Stimulated activated CD4-positive, alpha-beta T cell treated with anti-CD3 and anti-CD28 coated beads, TNF-alpha, amount 100 ng/mL, for 48 hours (primary cell): ENCODE measurements at regions not wholly inside any gene's neighbourhood (a gene's known extent, or its start where the extent isn't known, plus 50 kb on each side); places are given as distances from the start of the nearest gene placed in this dataset.

ENCODE experiments used
- DNase-seq, 3 donors: peaks; one replicate each; pipeline ENCODE4 v3.0.0-alpha.2; 2020; ENCODE audit warnings: low read depth in 3 of 3

DNA sequence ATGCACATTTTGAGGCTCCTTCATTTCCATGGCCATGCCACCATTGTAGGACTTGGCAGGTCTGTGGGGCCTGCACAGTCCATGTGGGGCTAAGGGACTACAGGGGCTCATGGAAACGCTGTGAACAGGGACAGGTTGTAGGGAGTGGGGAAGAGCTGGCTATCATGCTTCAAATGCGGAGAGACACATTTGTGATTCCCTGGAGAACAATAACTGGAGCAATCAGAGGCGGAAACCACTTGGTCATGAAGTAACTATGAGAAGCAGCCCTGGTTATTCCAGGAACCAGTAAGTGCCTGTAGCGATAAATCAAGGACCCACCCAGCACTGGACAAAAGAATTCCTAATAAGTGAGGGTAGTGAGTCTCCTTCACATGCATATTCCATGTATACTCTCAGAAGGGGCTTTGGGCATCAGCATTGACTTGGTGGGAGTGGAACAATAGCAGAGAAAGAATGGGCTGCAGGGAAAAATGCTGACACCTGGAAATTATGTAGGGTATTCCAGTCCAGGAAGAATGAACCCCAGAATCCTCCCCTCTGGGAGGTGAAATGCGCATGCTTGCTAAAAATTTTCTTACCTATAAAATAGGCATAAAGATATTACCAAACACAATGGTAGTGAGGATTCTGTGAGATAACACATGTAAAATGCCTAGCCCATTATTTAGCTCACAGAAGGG lies 251.4 kb upstream of the ROPN1 start:
- DNase-seq: no peak

DNA sequence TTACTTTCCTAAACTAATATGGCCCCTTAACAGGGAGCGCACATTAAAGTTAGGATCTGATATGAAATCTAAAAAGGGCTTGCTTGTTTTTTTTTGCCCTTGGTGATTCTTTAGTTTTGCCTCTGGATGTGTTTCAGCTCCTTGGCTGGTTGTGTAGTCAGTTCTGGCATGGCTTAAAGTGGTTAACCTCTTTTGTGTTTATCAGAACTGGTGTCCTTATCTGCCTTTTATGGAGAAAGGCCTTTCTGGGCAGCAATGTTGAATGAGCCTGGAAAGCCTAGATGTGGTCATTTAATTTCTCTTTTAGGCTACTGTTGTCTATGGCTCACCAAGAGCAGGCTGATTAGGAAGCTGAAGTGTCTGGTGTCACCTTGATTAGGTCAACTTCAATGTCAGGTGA lies 254.5 kb upstream of the ROPN1 start:
- no peak for DNase-seq

DNA sequence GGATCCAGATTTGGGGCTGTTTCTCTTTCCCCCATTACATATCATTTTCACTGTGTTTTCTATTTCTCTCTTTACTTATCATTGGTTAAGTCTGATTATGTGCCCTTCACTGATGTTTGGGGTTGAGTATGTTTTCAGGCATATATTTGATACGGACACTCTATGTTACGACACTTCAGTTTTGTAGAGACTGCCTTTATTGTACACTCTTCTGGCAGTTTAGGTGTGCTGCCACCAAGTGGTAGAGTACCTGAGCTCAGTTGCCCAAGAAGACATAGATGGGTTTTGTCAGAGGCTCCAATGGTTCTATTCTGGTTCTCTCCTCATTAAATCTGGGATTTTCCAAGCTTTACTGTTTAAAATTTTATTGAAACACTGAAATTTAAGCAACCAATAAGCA lies 255.0 kb upstream of the ROPN1 start:
- no peak for DNase-seq

DNA sequence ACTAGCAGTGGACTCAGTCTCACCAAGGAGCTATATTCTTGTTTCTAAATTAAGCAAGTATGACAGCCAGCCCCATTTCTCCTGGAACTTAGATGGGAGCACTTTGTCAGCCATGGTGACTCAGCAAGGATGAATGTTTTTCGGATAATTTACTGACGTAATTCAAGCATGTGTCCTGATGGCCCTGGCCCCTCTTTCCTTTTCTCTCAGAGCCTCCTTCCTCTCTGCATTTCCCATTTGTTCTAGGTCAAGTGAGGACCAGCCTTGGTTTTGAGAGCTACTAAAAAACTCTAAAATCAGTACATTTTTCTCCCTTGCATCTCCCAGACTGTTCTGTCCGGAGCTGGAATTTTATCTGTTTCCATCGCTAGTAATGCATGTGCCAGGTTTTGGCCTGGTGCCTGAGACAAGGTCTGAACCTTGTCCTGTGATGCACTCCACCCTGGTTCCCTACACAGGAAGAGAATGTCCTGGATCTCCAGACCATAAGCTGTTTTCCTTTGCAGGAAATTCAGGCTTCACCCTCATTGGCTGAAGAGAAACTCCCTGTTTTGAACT lies 256.6 kb upstream of the ROPN1 start:
- no peak for DNase-seq

DNA sequence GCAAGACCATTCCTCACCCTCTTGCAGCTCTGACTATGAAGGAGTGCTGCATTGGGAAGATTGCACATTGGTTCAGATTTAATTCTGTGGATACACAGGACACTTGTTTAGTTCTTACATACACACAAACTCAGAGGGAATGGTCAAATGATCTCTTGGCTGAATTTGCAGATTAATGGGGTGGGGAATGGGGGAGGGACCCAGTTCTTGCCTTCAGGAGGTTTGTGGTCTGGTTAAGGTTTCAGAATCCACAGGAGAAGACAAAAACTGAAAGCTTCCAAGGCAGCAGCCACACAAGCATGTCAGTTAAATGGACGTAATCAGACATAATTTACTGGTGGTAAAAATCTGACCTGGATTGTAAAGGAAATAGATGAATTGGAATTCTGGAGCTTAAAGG lies 257.1 kb upstream of the ROPN1 start:
- no peak for DNase-seq

DNA sequence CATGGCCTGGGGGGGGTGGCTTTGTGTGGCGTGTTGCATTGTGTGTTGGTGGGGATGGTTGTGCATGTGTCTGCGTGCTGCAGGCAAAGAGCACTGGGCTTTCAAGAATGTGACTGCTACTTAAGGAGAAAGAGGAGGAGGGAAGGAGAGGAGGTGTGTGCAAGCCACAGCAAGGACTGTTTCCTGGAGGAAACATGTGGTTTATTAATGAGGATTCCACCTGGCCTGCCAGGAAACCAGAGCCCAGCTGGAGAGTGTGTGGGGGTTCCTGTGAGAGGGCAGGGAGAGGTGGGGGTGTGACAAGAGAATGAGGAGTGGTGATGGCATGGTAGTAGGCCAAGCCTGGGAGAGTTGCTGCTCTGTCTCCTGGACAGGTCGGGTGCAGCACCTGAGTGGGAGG lies 258.1 kb upstream of the ROPN1 start:
- no peak for DNase-seq

DNA sequence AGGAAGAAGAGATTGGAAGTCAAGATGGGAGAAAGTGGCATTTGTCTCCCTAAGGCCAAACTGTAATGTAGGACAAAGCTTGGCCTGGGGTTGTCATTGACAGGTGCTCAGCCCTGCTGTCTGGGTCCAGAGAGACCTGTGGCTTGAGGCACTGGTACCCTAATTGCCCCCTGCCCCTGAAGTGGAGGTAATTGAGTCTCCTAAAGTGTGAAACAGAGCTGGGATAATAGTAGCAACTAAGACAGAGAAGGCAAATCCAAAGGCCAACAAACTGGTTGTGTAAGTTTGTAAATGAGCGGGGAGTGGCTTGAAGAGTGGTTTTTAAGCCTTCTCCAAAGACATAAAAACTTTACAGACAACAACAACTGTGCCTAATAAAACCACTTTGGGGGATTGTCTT lies 264.2 kb upstream of the ROPN1 start:
- DNase-seq: no peak

DNA sequence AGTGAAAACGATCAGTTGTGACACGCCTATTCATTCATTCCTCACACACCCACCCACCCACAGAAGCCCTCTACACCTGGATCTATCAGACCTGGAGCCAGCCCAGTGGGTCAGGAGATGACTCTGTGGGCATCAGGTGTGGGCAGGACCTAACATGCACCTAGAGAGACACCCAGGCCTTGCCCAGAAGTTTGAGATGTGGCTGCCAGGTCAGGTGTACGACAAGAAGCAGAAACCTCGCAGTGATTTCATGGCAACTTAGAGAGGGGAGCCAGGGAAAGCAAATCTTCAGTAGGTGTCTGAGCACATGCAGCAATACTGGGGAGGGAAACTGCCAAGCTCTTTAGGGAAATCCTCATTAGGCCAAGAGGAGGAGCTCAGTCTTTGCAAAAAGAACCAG lies 264.7 kb upstream of the ROPN1 start:
- no peak for DNase-seq

DNA sequence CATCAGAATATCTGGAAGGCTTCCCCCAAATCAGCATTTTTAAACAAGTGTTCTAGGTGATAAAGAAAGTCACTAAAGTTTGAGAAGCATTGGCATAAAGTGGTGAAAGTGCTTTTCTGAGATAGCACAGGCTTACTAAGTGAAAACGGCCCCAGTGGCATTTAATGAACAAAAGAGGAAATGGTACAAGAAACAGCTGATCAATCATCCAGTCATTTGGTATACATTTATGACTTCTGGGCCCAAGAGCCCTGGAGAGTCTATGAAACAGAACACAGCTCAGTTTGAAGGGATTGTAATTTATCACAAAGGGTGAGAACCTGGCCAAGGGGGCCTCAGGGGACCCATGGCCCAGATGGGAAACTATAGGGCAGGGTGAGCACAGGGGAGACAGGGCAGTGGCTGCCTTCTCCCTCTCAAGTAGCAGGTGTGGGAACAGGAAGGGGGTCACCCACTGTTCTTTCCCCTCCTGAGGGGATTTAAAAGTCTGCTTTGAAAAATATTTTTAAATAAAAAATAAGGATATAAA lies 265.5 kb upstream of the ROPN1 start:
- no peak for DNase-seq

DNA sequence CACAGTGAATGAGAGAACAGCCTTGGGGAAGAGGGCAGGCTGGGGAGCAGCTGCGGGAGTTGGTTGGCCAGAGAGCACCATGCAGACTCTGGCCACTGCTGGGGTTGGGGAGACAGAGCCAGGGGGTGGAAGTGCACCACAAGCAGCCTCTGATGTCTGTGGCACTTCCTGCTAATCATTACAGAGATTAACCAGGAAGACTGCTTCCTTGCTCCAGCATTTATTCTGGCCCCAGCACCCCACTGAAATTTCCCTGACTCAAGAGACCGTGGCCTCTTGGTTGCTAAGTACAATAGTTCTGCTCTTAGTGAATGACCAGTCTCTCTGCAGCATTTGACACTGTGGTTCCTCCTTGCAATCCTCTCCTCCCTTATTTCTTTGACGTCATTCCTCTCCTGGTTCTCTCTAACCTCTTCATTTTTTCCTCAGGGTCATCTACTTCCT lies 266.2 kb upstream of the ROPN1 start:
- no peak for DNase-seq

DNA sequence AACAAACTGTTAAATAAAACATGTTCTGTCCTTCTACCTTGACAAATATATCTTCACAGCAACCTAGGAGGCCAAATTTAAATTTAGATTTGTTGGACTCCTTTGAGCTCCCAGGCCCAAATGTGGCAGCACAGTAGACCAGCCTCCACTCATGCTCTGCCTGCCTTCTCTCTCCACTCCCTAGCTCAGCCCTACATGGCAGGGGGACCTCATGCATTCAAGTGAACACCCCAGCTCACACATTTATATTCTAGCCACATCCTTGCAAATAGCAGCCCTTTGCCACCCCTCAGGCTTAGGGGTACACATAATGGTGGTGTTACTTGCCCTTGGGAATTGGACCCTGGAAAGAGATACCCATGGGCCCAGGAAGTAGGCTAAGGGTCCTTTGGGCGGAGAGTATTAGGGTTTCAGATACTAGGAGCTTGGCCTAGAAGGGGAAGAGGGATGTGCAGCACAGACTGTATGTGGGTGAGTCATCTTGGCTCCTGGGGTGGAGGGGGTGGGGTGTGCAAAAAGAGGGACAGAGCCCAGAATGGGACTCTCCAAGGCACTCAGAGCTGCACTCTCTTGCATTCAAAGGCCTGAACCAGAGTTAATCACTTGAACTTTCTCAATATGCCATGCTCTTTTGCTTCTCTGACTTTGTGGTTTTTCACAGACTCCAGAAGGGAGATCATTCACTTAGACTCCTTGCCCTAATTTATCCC lies 268.4 kb upstream of the ROPN1 start:
- no peak for DNase-seq

DNA sequence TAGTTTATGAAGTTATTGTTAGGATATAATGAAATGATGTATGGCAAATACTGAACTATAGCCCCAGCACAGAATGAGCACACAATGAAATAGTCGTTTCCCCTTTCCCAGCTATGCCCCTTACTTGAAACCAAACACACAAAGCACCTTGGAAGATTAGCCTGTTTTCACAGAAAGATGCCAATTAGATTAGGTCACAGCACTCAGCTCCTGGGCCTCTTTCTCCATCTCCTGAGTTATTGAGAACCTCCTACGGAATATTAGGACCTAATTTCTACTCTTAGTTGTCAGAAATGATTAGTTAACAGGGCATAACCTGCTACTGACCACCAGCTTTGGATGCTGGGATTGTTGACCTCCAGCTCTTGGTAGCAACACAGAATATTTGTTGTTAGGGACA lies 269.4 kb upstream of the ROPN1 start:
- no peak for DNase-seq

DNA sequence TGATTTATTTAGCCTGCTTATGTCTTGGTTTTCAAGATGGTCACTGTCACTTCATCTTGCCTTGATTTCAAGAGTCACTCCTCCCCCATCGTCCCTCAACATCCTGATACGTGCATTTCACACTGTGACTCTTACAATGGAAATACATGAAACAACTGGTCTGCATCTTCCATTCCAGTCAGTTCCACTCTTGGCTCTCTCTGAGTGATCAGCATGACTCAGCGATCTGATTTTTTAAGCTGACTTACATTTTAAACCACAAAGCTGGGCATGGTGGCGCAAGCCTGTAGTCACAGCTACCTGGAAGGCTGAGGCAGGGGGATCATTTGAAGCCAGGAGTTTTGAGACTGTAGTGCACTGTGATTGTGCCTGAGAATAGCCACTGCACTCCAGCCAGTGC lies 271.2 kb upstream of the ROPN1 start:
- no peak for DNase-seq

DNA sequence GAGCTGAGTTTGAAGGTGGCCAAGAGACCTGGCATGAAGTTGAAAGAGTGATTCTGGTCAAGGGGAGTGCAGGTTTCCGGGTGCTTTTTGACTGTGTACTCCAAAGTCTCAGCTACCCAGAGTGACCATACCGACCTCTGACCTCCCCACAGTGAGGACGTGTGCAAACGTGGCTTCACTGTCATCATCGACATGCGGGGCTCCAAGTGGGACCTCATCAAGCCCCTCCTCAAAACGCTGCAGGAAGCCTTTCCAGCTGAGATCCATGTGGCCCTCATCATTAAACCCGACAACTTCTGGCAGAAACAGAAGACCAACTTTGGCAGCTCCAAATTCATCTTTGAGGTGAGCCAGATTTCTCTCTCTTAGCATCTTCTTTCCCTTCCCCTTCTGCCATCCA lies 272.4 kb upstream of the ROPN1 start:
- no peak for DNase-seq

DNA sequence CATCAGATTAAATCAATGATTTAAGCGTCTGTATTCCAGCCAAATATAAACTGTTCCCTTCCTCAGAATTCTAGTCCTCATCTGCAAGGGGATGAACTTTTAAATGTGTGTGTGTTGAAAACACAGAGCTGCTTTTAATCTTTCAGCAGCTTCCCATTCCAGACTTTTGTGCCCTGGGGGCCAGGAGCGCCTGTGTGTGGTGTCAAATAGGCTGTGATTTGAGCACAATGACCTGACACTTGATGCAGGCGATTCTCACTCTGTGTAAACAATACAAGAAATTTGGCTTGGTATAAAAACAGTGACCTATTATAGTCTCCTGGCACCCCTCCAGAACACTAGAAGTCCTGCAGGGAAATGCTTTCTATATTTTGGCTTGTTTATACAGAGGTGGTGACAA lies 274.6 kb upstream of the ROPN1 start:
- DNase-seq: no peak

DNA sequence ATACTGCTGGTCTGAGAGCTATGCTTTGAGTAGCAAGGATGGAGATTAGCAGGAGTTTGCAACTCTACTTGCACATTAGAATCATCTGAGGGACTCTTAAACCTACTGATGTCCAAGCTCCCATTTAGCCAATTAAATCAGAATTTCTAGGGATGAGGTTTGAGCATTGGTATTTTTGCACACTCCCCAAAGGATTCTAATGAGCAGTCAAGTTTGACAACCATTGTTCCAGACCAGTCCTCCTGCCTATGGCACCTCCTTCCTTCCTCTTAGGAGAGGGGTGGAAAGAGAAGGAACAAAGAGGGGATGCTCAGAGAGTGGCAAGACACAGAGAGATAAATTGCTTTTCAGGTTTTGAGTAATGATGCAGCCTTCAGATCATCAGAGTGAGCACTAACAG lies 275.5 kb upstream of the ROPN1 start:
- no peak for DNase-seq

DNA sequence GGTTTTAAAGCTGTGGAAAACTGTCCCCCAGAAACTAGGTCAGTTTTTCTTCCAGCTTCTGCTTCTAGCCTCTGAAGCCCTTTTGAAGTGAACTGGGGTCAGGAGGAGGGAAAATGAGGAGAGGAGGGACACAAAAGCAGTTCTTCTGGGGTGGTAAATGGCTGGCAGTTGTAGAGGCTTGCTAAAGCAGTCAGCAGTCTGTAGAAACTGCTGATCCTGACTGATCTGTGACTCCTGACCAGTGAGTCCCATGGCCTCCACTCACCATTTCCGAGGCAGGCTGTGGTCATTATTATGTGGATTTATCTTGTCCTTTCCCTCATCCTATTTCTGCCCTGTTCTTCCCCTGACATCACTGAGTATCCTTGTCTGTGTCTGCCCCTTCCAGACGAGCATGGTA lies 276.4 kb upstream of the ROPN1 start:
- DNase-seq: no peak

DNA sequence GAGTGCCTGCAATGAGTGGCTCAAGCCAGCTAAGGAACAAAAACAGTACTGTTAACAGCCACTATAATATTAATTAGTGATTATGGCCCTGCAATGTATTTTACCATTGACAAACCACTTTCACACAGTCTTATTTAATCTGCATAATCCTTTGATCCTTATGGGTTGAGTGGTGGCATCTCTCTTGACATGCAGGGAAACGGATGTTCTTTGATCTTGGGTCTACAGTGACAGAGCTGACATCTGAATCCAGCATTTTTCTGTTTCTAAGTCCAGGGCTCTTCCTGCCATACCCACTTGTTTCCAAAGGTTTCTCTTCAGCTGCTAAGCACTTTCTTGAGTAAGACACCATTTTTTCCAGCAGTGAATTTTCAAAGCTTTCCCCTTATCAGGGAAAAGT lies 277.7 kb upstream of the ROPN1 start:
- DNase-seq: no peak

DNA sequence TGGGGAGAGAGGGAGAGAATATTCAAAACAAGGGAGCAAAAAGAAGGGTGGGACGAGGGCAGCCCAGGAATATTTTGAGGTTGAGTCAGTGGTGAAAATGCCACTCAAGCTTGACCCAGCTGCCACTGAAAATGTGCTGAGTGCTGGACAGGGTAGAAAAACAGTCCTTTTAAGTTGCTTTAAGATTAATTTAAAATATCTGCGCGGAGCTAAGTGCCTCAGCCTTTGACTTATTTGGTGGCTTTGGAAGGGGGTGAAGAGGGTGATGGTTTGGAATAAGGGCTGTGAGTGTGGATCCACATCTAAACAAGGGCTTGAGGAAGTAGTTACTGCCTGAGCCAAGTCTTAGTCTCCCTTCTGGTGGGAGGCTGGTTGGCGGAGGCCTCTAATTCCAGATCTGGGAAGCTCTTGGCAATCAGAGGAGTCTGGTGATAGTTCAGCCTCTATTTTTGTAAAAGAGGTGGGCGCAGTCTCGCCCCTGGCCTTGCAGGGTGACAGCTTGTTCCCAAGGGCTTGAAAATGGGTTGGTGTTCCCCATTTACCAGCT lies 280.8 kb upstream of the ROPN1 start:
- DNase-seq: no peak

DNA sequence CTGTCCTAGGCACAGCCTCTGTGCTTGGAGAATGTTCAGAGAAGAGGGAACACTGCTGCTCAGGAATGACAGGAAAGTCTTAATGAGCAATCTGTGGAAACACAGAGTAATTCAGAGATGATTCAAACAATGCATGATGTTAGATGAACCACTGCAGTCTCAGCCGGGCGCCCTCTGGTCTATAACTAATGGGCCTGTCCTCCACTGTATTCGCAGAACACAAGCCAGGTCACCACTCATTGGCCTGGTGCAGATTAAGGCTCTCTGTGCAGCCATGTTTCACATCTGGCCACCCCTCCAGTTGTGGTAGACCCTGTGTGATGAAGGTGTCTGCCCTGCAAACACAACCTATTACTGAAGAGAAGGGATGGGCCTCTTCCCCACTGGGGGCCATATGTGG lies 281.7 kb upstream of the ROPN1 start:
- no peak for DNase-seq

DNA sequence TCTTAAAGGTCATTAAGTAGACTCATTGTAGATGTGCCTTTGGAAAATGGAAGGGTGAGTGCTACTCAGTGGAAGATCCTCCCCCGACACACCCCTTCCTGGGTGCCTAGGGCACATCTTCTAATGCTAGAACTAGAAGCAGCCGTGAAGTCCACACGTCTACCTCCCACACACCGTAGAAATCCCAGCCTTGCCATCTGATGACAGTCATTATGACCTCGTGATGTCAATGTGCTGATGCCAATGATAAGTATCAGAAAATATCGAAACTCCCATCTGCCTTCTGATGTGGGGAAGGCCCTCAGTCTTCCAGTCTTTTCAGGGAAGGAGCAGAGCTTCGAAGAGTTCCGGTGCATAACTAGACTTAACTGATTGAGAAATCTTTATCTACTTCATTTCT lies 282.1 kb upstream of the ROPN1 start:
- no peak for DNase-seq

DNA sequence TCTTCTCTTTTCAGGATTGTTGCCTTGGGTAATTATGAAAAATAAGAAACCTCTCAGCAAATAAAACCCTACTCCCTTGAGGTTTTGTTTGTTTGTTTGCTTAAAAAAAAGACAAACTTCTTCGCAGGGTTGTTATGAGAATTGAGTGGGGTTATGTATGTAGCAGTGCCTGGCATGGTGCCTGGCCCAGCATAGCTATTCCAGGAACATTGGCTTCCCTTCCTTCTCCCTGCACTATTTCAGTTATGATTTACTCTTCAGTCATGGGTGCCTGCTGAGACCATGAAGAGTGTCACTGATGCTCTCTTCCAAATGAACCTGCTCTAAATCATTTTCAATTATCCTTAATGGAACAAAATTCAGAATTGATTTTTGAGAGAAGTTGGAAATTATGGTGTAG lies 283.5 kb upstream of the ROPN1 start:
- no peak for DNase-seq

DNA sequence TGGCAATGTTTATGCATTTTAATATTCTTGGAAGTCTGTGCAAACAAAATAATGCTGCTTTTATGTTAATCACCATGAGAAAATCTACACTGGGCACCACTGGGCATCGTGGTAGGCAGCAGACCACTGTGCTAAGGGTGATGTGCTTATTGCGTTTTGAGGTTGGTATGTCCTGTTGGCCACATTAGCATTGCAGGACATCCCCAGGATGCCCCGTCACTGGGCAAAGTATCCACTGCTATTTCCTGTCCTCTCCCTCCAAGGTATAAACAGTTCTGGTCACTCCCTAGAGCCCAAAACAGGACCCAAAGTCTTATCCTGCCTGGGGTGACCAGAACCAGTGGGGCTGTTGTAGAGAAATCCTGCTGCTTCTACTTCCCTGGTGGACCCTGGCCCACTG lies 284.2 kb upstream of the ROPN1 start:
- no peak for DNase-seq
